ENCODE measurements at regions not wholly inside any gene's neighbourhood (a gene's known extent, or its start where the extent isn't known, plus 50 kb on each side); places are given as distances from the start of the nearest gene placed in this dataset.

DNA sequence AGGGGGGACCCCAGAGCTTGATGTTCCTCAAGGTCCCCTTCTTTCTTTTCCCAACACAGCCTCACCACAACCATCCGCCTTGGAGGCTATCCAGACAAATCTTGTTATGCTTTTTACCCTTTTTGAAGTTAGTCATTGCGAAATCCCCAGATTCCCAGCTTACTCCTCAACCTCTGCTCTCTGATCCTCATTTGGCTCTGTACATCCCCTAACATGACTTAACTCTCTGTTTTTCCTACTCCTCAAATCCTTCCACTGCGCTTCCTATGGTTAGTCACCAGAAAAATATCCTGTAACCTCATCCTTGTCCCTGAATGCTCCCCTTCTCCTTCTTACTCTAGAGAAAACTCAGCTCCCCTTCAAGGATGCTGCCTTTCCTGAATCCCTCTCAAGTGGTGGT is 189.1 kb upstream of the POU3F1 start:
- H3K27me3 ChIP-seq (ENCODE audit: insufficient read depth, low read depth, low read length) = no peaks in the 10 kb centered on the region
- H3F3A ChIP-seq (ENCODE audit: insufficient read depth, low read length, poor library complexity, severe bottlenecking) = no peaks in the 10 kb centered on the region
- no peak overlapping the region for H2AFZ ChIP-seq (ENCODE audit: low read depth, low read length)
- TF ChIP-seq SMC3 (conservative IDR thresholded peaks at IDR 0.05; ENCODE audit: poor library complexity) (no peak), TAF1 (IDR thresholded peaks at IDR 0.05; ENCODE audit: low read depth) (no peak), RAD21 (conservative IDR thresholded peaks at IDR 0.05) (no peak), EZH2 (IDR thresholded peaks at IDR 0.05; ENCODE audit: borderline replicate concordance, insufficient read depth, low read length, poor library complexity, severe bottlenecking) (no peak), POLR2AphosphoS5 (IDR thresholded peaks at IDR 0.05) (no peak), CTCF (IDR thresholded peaks at IDR 0.05; ENCODE audit: poor library complexity, severe bottlenecking) (no peak), MXI1 (conservative IDR thresholded peaks at IDR 0.05; ENCODE audit: poor library complexity, severe bottlenecking) (no peak), EP300 (conservative IDR thresholded peaks at IDR 0.05; ENCODE audit: poor library complexity, severe bottlenecking) (no peak)
- TF ChIP-seq, protein P1, sequence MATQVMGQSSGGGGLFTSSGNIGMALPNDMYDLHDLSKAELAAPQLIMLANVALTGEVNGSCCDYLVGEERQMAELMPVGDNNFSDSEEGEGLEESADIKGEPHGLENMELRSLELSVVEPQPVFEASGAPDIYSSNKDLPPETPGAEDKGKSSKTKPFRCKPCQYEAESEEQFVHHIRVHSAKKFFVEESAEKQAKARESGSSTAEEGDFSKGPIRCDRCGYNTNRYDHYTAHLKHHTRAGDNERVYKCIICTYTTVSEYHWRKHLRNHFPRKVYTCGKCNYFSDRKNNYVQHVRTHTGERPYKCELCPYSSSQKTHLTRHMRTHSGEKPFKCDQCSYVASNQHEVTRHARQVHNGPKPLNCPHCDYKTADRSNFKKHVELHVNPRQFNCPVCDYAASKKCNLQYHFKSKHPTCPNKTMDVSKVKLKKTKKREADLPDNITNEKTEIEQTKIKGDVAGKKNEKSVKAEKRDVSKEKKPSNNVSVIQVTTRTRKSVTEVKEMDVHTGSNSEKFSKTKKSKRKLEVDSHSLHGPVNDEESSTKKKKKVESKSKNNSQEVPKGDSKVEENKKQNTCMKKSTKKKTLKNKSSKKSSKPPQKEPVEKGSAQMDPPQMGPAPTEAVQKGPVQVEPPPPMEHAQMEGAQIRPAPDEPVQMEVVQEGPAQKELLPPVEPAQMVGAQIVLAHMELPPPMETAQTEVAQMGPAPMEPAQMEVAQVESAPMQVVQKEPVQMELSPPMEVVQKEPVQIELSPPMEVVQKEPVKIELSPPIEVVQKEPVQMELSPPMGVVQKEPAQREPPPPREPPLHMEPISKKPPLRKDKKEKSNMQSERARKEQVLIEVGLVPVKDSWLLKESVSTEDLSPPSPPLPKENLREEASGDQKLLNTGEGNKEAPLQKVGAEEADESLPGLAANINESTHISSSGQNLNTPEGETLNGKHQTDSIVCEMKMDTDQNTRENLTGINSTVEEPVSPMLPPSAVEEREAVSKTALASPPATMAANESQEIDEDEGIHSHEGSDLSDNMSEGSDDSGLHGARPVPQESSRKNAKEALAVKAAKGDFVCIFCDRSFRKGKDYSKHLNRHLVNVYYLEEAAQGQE (IDR thresholded peaks at IDR 0.05; ENCODE audit: borderline replicate concordance) = no peak
- no peaks in the 10 kb centered on the region for H3K79me2 ChIP-seq (replicated peaks; ENCODE audit: insufficient read depth, low read length)
- no peak overlapping the region for H3K27ac ChIP-seq (ENCODE audit: low read length)
- no peak overlapping the region for H3K4me2 ChIP-seq (ENCODE audit: low read length)
- H3K9me3 ChIP-seq (ENCODE audit: low read length) = no peaks in the 10 kb centered on the region
- H3K9me2 ChIP-seq (ENCODE audit: insufficient read depth, low read length) = no peaks in the 10 kb centered on the region
- H3K4me3 ChIP-seq (ENCODE audit: low read length) = no peak overlapping the region
- H3K36me3 ChIP-seq (ENCODE audit: insufficient read depth, low read length) = no peaks in the 10 kb centered on the region
- no peak overlapping the region for H3K9ac ChIP-seq (ENCODE audit: low read length)
- no peaks in the 10 kb centered on the region for H4K20me1 ChIP-seq (ENCODE audit: insufficient read depth)

GRCh38 chr1:38231941-38232340 is 185.3 kb upstream of the POU3F1 start:
- TF ChIP-seq, protein P1 (IDR thresholded peaks at IDR 0.05; ENCODE audit: borderline replicate concordance) = no peak
- TF ChIP-seq MXI1 (conservative IDR thresholded peaks at IDR 0.05; ENCODE audit: poor library complexity, severe bottlenecking) = no peak
- TF ChIP-seq SMC3 (conservative IDR thresholded peaks at IDR 0.05; ENCODE audit: poor library complexity) = no peak
- no peak for TF ChIP-seq CTCF (IDR thresholded peaks at IDR 0.05; ENCODE audit: poor library complexity, severe bottlenecking)
- H3F3A ChIP-seq (ENCODE audit: insufficient read depth, low read length, poor library complexity, severe bottlenecking) = no peaks in the 10 kb centered on the region
- H3K9ac ChIP-seq (ENCODE audit: low read length) = no peak overlapping the region

More at GRCh38 chr1:38231941-38232340, 185.3 kb upstream of the POU3F1 start:
- no peaks in the 10 kb centered on the region for H3K36me3 ChIP-seq (ENCODE audit: insufficient read depth, low read length)
- no peak overlapping the region for H2AFZ ChIP-seq (ENCODE audit: low read depth, low read length)
- H3K27ac ChIP-seq (ENCODE audit: low read length) = no peak overlapping the region
- H3K27me3 ChIP-seq (ENCODE audit: insufficient read depth, low read depth, low read length) = no peaks in the 10 kb centered on the region
- H3K79me2 ChIP-seq (replicated peaks; ENCODE audit: insufficient read depth, low read length) = no peaks in the 10 kb centered on the region
- H3K4me2 ChIP-seq (ENCODE audit: low read length) = no peak overlapping the region
- no peaks in the 10 kb centered on the region for H3K9me3 ChIP-seq (ENCODE audit: low read length)
- no peaks in the 10 kb centered on the region for H3K9me2 ChIP-seq (ENCODE audit: insufficient read depth, low read length)
- H3K4me3 ChIP-seq (ENCODE audit: low read length) = no peak overlapping the region
- no peaks in the 10 kb centered on the region for H4K20me1 ChIP-seq (ENCODE audit: insufficient read depth)

Data from neural cell (in vitro differentiated cells).